Type B pancreatic cell (in vitro differentiated cells): ENCODE measurements at regions not wholly inside any gene's neighbourhood (a gene's known extent, or its start where the extent isn't known, plus 50 kb on each side); places are given as distances from the start of the nearest gene placed in this dataset.

Experiments
- DNase-seq: peaks from one replicate; pipeline ENCODE4 v3.0.0; 2021; ENCODE audit warnings: mixed read lengths; ENCODE audit not compliant: unreplicated experiment; ENCODE audit errors: extremely low spot score
- H3K27ac Mint-ChIP-seq: 2 replicates; pipeline ENCODE4 v1.8.0; 2021; ENCODE audit warnings: mild to moderate bottlenecking, mixed read lengths
- H3K27me3 Mint-ChIP-seq: 2 replicates; pipeline ENCODE4 v1.8.0; 2021; ENCODE audit warnings: mixed read lengths
- H3K36me3 Mint-ChIP-seq: 2 replicates; pipeline ENCODE4 v1.8.0; 2021; ENCODE audit warnings: mixed read lengths
- H3K4me1 Mint-ChIP-seq: one replicate; pipeline ENCODE4 v1.8.0; 2021; ENCODE audit warnings: mixed read lengths; ENCODE audit not compliant: unreplicated experiment
- H3K4me3 Mint-ChIP-seq: 2 replicates; pipeline ENCODE4 v1.8.0; 2021; ENCODE audit warnings: mild to moderate bottlenecking, mixed read lengths
- H3K9me3 Mint-ChIP-seq: 2 replicates; pipeline ENCODE4 v1.8.0; 2021; ENCODE audit warnings: mixed read lengths
- TF ChIP-seq, protein P1 (sequence below): fragments of 200-600 bp; sonication (generic); conservative IDR thresholded peaks from 2 replicates; pipeline ENCODE4 v1.5.0; 2021; ENCODE audit warnings: antibody characterized with exemption, mild to moderate bottlenecking

GRCh38 chr7:37536706-37537105 is 88.0 kb upstream of the ELMO1 start:
- no peak overlapping the region for H3K27ac Mint-ChIP-seq
- H3K4me1 Mint-ChIP-seq = no peaks in the 10 kb centered on the region
- H3K9me3 Mint-ChIP-seq = no peaks in the 10 kb centered on the region
- no peaks in the 10 kb centered on the region for H3K36me3 Mint-ChIP-seq
- H3K4me3 Mint-ChIP-seq = no peak overlapping the region
- DNase-seq = no peak
- TF ChIP-seq, protein P1, sequence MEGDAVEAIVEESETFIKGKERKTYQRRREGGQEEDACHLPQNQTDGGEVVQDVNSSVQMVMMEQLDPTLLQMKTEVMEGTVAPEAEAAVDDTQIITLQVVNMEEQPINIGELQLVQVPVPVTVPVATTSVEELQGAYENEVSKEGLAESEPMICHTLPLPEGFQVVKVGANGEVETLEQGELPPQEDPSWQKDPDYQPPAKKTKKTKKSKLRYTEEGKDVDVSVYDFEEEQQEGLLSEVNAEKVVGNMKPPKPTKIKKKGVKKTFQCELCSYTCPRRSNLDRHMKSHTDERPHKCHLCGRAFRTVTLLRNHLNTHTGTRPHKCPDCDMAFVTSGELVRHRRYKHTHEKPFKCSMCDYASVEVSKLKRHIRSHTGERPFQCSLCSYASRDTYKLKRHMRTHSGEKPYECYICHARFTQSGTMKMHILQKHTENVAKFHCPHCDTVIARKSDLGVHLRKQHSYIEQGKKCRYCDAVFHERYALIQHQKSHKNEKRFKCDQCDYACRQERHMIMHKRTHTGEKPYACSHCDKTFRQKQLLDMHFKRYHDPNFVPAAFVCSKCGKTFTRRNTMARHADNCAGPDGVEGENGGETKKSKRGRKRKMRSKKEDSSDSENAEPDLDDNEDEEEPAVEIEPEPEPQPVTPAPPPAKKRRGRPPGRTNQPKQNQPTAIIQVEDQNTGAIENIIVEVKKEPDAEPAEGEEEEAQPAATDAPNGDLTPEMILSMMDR = no peak
- peaks cover 16% of the 10 kb centered on the region for H3K27me3 Mint-ChIP-seq

- Mint-ChIP-seq H3K9me3 (no peaks in the 10 kb centered on the region), H3K27ac (no peak overlapping the region), H3K4me3 (no peak overlapping the region), H3K4me1 (no peaks in the 10 kb centered on the region), H3K27me3 (peaks cover 16% of the 10 kb centered on the region), H3K36me3 (no peaks in the 10 kb centered on the region)
- no peak for DNase-seq
- TF ChIP-seq, protein P1 = no peak
Measured at GRCh38 chr7:37537439-37537838, 88.8 kb upstream of the ELMO1 start.

GRCh38 chr7:37538945-37539344 is 90.3 kb upstream of the ELMO1 start:
- no peak overlapping the region for H3K27ac Mint-ChIP-seq
- peaks cover 19% of the 10 kb centered on the region for H3K27me3 Mint-ChIP-seq
- no peaks in the 10 kb centered on the region for H3K4me1 Mint-ChIP-seq
- H3K4me3 Mint-ChIP-seq = no peak overlapping the region
- TF ChIP-seq, protein P1 = no peak
- no peaks in the 10 kb centered on the region for H3K36me3 Mint-ChIP-seq
- no peak for DNase-seq
- no peaks in the 10 kb centered on the region for H3K9me3 Mint-ChIP-seq

- DNase-seq = no peak
Measured at GRCh38 chr7:37540917-37541316, 92.3 kb upstream of the ELMO1 start.

DNA sequence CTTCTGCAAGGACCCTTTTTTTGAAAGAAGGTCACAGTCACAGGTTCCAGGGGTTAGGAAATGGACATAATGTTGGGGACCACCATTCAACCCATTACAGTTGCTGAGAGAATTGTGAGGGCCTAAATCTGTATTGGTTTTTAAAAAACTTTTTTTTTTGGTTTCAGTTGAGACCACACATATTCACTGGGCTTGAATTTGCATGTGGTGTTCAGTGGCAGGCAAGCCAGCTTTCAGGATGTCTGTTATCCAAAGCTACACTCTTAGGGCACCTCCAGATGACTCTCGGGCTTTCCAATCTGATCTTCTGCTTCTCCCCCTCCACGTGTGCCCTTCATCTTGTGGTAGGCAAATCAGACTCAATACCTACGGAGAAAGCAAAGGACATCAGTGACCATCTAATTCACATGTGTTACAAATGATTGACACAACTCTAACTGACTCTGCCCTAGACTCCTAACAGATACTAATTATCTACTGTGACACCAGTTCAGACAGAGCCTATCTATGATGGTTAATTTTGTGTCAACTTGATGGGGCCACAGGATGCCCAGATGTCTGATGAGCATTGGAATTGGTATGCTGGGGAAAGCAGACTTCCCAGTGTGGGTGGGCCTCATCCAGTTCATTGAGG is 93.3 kb upstream of the ELMO1 start:
- DNase-seq = no peak
- Mint-ChIP-seq H3K36me3 (no peaks in the 10 kb centered on the region), H3K27ac (no peak overlapping the region), H3K9me3 (no peaks in the 10 kb centered on the region), H3K4me3 (no peak overlapping the region), H3K27me3 (peaks cover 37% of the 10 kb centered on the region), H3K4me1 (peaks cover 18% of the 10 kb centered on the region)
- TF ChIP-seq, protein P1 = no peak

More at GRCh38 chr7:37540917-37541316, 92.3 kb upstream of the ELMO1 start:
- Mint-ChIP-seq H3K4me1 (peaks cover 8% of the 10 kb centered on the region), H3K27me3 (peaks cover 32% of the 10 kb centered on the region), H3K27ac (no peak overlapping the region), H3K9me3 (no peaks in the 10 kb centered on the region), H3K4me3 (no peak overlapping the region), H3K36me3 (no peaks in the 10 kb centered on the region)
- TF ChIP-seq, protein P1 = no peak
